ENCODE measurements at regions not wholly inside any gene's neighbourhood (a gene's known extent, or its start where the extent isn't known, plus 50 kb on each side); places are given as distances from the start of the nearest gene placed in this dataset.

GRCh38 chr15:29593111-29593510 is 229.2 kb downstream of the TJP1 start:
- BruUV-seq (replicated peaks) = no TSS peak
- Mint-ChIP-seq H3K36me3 (ENCODE audit: insufficient read depth, unreplicated experiment) (no peaks in the 10 kb centered on the region), H3K4me3 (ENCODE audit: low read depth, unreplicated experiment) (no peak overlapping the region), H3K27me3 (ENCODE audit: unreplicated experiment) (peaks cover 16% of the 10 kb centered on the region), H3K9me3 (ENCODE audit: low read depth, unreplicated experiment) (no peaks in the 10 kb centered on the region), H3K27ac (ENCODE audit: unreplicated experiment) (no peak overlapping the region), H3K4me1 (ENCODE audit: low read depth, unreplicated experiment) (no peaks in the 10 kb centered on the region)
- CTCF ChIA-PET = no interaction called here
- intact Hi-C loops (cut with micrococcal nuclease; ENCODE audit: unreplicated experiment) = no loop called here
- no peak for TF ChIP-seq CTCF (IDR thresholded peaks at IDR 0.05; ENCODE audit: unreplicated experiment)
- DNase-seq = no peak

GRCh38 chr15:29590701-29591100 is 231.6 kb downstream of the TJP1 start:
- no TSS peak for BruUV-seq (replicated peaks)
- no peaks in the 10 kb centered on the region for H3K9me3 Mint-ChIP-seq (ENCODE audit: low read depth, unreplicated experiment)
- CTCF ChIA-PET = no interaction called here
- H3K4me3 Mint-ChIP-seq (ENCODE audit: low read depth, unreplicated experiment) = no peak overlapping the region
- H3K36me3 Mint-ChIP-seq (ENCODE audit: insufficient read depth, unreplicated experiment) = no peaks in the 10 kb centered on the region
- intact Hi-C loops (cut with micrococcal nuclease; ENCODE audit: unreplicated experiment) = no loop called here
- H3K27ac Mint-ChIP-seq (ENCODE audit: unreplicated experiment) = no peak overlapping the region
- no peak for TF ChIP-seq CTCF (IDR thresholded peaks at IDR 0.05; ENCODE audit: unreplicated experiment)
- no peak for DNase-seq
- peaks cover 16% of the 10 kb centered on the region for H3K27me3 Mint-ChIP-seq (ENCODE audit: unreplicated experiment)
- no peaks in the 10 kb centered on the region for H3K4me1 Mint-ChIP-seq (ENCODE audit: low read depth, unreplicated experiment)

- Mint-ChIP-seq H3K36me3 (ENCODE audit: insufficient read depth, unreplicated experiment) (no peaks in the 10 kb centered on the region), H3K27ac (ENCODE audit: unreplicated experiment) (no peak overlapping the region), H3K4me3 (ENCODE audit: low read depth, unreplicated experiment) (no peak overlapping the region), H3K9me3 (ENCODE audit: low read depth, unreplicated experiment) (no peaks in the 10 kb centered on the region), H3K4me1 (ENCODE audit: low read depth, unreplicated experiment) (no peaks in the 10 kb centered on the region), H3K27me3 (ENCODE audit: unreplicated experiment) (peaks cover 16% of the 10 kb centered on the region)
- no peak for DNase-seq
- BruUV-seq (replicated peaks) = no TSS peak
- intact Hi-C loops (cut with micrococcal nuclease; ENCODE audit: unreplicated experiment) = no loop called here
- CTCF ChIA-PET = no interaction called here
- no peak for TF ChIP-seq CTCF (IDR thresholded peaks at IDR 0.05; ENCODE audit: unreplicated experiment)
Measured at GRCh38 chr15:29589975-29590374, 232.3 kb downstream of the TJP1 start.

- TF ChIP-seq CTCF (IDR thresholded peaks at IDR 0.05; ENCODE audit: unreplicated experiment) = no peak
- CTCF ChIA-PET = no interaction called here
- Mint-ChIP-seq H3K4me3 (ENCODE audit: low read depth, unreplicated experiment) (no peak overlapping the region), H3K4me1 (ENCODE audit: low read depth, unreplicated experiment) (no peaks in the 10 kb centered on the region), H3K27ac (ENCODE audit: unreplicated experiment) (no peak overlapping the region), H3K9me3 (ENCODE audit: low read depth, unreplicated experiment) (no peaks in the 10 kb centered on the region), H3K36me3 (ENCODE audit: insufficient read depth, unreplicated experiment) (no peaks in the 10 kb centered on the region), H3K27me3 (ENCODE audit: unreplicated experiment) (peaks cover 16% of the 10 kb centered on the region)
- intact Hi-C loops (cut with micrococcal nuclease; ENCODE audit: unreplicated experiment) = no loop called here
- BruUV-seq (replicated peaks) = no TSS peak
- DNase-seq = no peak
Measured at GRCh38 chr15:29589416-29589815, 232.9 kb downstream of the TJP1 start.

Measured in Calu3 (cell line).